22Rv1 (cell line): ENCODE measurements at regions not wholly inside any gene's neighbourhood (a gene's known extent, or its start where the extent isn't known, plus 50 kb on each side); places are given as distances from the start of the nearest gene placed in this dataset.

Source experiments
- ZFX ChIP-seq: fragments of 450-650 bp; IDR thresholded peaks from 2 replicates; pipeline ENCODE4 v1.6.1; 2017; ENCODE audit warnings: antibody characterized with exemption, borderline replicate concordance
- TF ChIP-seq, protein P1 (sequence below): fragments of 450-650 bp; IDR thresholded peaks from 2 replicates; pipeline ENCODE4 v1.5.1; 2017; ENCODE audit warnings: mild to moderate bottlenecking

DNA sequence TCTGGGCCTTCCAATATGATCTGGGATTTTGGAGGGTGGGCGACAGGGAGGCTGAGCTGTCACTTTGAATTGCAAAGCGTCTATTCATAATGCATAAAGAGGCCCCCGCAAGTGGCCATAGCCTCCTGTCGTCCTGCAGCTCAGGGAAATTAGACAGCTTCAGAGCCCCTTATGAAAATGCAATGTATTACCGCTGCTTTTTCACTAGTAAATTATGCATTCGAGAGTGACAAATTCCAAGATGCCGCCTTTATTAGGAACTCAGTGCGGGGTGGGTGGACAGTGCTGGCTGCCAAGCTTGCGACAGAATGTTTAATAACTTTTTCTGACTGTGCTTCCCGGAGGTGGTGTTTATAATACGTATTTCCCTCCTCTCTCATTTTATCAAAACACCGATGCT lies 168.5 kb downstream of the DHX35 start:
- TF ChIP-seq, protein P1, sequence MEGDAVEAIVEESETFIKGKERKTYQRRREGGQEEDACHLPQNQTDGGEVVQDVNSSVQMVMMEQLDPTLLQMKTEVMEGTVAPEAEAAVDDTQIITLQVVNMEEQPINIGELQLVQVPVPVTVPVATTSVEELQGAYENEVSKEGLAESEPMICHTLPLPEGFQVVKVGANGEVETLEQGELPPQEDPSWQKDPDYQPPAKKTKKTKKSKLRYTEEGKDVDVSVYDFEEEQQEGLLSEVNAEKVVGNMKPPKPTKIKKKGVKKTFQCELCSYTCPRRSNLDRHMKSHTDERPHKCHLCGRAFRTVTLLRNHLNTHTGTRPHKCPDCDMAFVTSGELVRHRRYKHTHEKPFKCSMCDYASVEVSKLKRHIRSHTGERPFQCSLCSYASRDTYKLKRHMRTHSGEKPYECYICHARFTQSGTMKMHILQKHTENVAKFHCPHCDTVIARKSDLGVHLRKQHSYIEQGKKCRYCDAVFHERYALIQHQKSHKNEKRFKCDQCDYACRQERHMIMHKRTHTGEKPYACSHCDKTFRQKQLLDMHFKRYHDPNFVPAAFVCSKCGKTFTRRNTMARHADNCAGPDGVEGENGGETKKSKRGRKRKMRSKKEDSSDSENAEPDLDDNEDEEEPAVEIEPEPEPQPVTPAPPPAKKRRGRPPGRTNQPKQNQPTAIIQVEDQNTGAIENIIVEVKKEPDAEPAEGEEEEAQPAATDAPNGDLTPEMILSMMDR = no peak
- TF ChIP-seq ZFX = no peak
